NCI-H510A treated with DMSO at 0.1 percent for 48 hours (cell line): ENCODE measurements at regions not wholly inside any gene's neighbourhood (a gene's known extent, or its start where the extent isn't known, plus 50 kb on each side); places are given as distances from the start of the nearest gene placed in this dataset.

Source experiments
- DNase-seq: peaks from one replicate; lab custom pipeline; 2025; lab: John Stamatoyannopoulos, UW

GRCh38 chr1:87615491-87615890 lies 286.8 kb downstream of the LMO4 start:
- no peak for DNase-seq

GRCh38 chr1:87615901-87616300 lies 287.2 kb downstream of the LMO4 start:
- no peak for DNase-seq

GRCh38 chr1:87620807-87621206 lies 292.1 kb downstream of the LMO4 start:
- DNase-seq, result no peak

GRCh38 chr1:87629673-87630072 lies 301.0 kb downstream of the LMO4 start:
- DNase-seq, result no peak

GRCh38 chr1:87632232-87632631 lies 303.6 kb downstream of the LMO4 start:
- no peak for DNase-seq

- DNase-seq, result no peak
Measured at GRCh38 chr1:87636198-87636892, 307.7 kb downstream of the LMO4 start.

- DNase-seq, result no peak
Measured at GRCh38 chr1:87638636-87639035, 310.0 kb downstream of the LMO4 start.

- no peak for DNase-seq
Measured at GRCh38 chr1:87641996-87642395, 313.3 kb downstream of the LMO4 start.

- DNase-seq, result peak; percentile 50
Measured at GRCh38 chr1:87642581-87643221, 314.0 kb downstream of the LMO4 start.

GRCh38 chr1:87644033-87644578 lies 315.4 kb downstream of the LMO4 start:
- no peak for DNase-seq

- peak; percentile 22 for DNase-seq
Measured at GRCh38 chr1:87644579-87645190, 316.0 kb downstream of the LMO4 start.

- DNase-seq, result no peak
Measured at GRCh38 chr1:87647430-87648177, 318.9 kb downstream of the LMO4 start.

GRCh38 chr1:87648323-87649119 lies 319.8 kb downstream of the LMO4 start:
- DNase-seq, result no peak

GRCh38 chr1:87650306-87650705 lies 321.6 kb downstream of the LMO4 start:
- no peak for DNase-seq

- DNase-seq, result no peak
Measured at GRCh38 chr1:87652176-87652575, 323.5 kb downstream of the LMO4 start.

GRCh38 chr1:87665151-87665550 lies 336.5 kb downstream of the LMO4 start:
- no peak for DNase-seq

- DNase-seq, result no peak
Measured at GRCh38 chr1:87666681-87667080, 338.0 kb downstream of the LMO4 start.

GRCh38 chr1:87669674-87670073 lies 341.0 kb downstream of the LMO4 start:
- DNase-seq, result no peak

GRCh38 chr1:87673309-87673708 lies 344.6 kb downstream of the LMO4 start:
- no peak for DNase-seq

GRCh38 chr1:87673748-87674147 lies 345.1 kb downstream of the LMO4 start:
- no peak for DNase-seq

GRCh38 chr1:87674791-87675190 lies 346.1 kb downstream of the LMO4 start:
- DNase-seq, result no peak

- DNase-seq, result peak; percentile 61
Measured at GRCh38 chr1:87678266-87678665, 349.6 kb downstream of the LMO4 start.
